ENCODE measurements at regions not wholly inside any gene's neighbourhood (a gene's known extent, or its start where the extent isn't known, plus 50 kb on each side); places are given as distances from the start of the nearest gene placed in this dataset.

DNA sequence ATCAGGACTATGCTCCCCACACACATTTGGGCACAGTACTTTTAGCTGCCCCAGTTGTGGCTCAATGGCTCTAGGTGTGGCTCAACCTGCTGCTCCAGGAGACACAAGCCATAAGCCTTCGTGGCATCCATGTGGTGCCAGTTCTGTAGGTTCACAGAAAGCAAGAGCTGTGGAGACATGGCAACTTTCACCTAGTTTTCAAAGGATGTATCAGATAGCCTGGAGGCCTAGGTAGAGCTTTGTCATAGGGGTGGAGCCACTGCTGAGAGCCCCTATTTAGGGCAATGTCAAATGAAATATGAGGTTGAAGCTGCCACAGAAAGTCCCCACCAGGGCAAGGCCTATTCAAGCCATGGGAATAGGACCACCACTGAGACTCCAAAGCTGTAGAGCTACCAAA is 210.5 kb downstream of the LMO4 start:
- TF ChIP-seq CTCF (IDR thresholded peaks at IDR 0.05; ENCODE audit: borderline replicate concordance, control extremely low read depth, extremely low read depth, insufficient read depth, missing control alignments) = no peak
- in situ Hi-C loops (cut with MboI; ENCODE audit: low sequenced_read_pairs, unreplicated experiment) = no loop called here
- DNase-seq (ENCODE audit: low spot score) = no peak

DNA sequence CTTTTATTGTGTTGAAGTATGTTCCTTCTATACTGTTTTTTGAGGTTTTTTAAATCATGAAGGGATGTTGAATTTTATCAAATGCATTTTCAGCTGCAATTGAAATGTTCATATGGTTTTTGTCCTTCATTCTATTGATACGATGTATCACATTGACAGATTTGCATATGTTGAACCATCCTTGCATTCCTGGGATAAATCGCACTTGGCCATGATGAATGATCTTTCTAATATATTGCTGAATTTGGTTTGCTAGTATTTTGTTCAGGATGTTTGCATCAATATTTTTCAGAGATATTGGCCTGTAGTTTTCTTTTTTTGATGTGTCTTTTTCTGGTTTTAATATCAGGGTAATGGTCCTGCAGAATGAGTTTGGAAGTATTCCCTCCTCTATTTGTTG is 214.0 kb downstream of the LMO4 start:
- in situ Hi-C loops (cut with MboI; ENCODE audit: low sequenced_read_pairs, unreplicated experiment) = no loop called here
- no peak for DNase-seq (ENCODE audit: low spot score)
- no peak for TF ChIP-seq CTCF (IDR thresholded peaks at IDR 0.05; ENCODE audit: borderline replicate concordance, control extremely low read depth, extremely low read depth, insufficient read depth, missing control alignments)

DNA sequence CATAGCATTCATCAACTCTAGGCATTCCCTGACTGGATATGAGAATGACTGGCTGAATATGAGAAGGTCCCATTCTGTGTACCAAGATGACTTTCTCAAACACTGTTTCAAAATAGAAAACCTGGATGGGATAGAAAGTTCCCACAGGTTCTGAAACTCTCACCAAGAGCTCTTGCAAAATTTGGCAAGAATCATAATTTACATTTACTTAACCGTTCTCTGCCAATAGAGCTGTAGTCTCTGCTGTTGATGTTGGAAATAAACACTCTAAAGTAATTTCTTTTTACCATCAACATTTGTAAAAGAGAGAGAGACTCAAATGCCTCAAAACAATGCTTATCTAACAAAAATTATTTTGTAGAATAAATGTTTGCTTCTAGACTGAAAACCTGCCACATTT is 221.1 kb downstream of the LMO4 start:
- TF ChIP-seq CTCF (IDR thresholded peaks at IDR 0.05; ENCODE audit: borderline replicate concordance, control extremely low read depth, extremely low read depth, insufficient read depth, missing control alignments) = no peak

GRCh38 chr1:87553511-87553910 is 224.8 kb downstream of the LMO4 start:
- in situ Hi-C loops (cut with MboI; ENCODE audit: low sequenced_read_pairs, unreplicated experiment) = no loop called here
- no peak for TF ChIP-seq CTCF (IDR thresholded peaks at IDR 0.05; ENCODE audit: borderline replicate concordance, control extremely low read depth, extremely low read depth, insufficient read depth, missing control alignments)
- DNase-seq (ENCODE audit: low spot score) = no peak

More for the DNA sequence above, 221.1 kb downstream of the LMO4 start:
- DNase-seq (ENCODE audit: low spot score) = no peak
- in situ Hi-C loops (cut with MboI; ENCODE audit: low sequenced_read_pairs, unreplicated experiment) = no loop called here

DNA sequence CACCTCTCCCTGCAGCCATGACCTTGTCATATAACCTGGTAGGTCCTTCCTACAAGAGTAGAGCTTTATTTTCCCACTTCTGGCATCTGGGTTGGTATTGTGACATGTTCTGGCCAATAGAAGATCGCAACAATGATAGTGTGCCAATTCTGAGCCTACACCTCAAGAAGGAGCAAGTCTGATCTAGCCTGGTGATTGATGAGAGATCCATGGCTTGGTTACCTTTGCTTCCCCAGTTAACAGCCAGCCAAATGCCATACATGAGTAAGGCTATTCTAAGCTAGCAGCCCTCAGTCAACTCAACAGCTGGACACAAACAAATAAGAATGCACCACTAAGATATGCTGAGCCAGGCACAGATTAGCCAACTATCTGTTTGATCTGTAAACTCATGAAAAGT is 226.7 kb downstream of the LMO4 start:
- no peak for DNase-seq (ENCODE audit: low spot score)
- in situ Hi-C loops (cut with MboI; ENCODE audit: low sequenced_read_pairs, unreplicated experiment) = no loop called here
- TF ChIP-seq CTCF (IDR thresholded peaks at IDR 0.05; ENCODE audit: borderline replicate concordance, control extremely low read depth, extremely low read depth, insufficient read depth, missing control alignments) = no peak

DNA sequence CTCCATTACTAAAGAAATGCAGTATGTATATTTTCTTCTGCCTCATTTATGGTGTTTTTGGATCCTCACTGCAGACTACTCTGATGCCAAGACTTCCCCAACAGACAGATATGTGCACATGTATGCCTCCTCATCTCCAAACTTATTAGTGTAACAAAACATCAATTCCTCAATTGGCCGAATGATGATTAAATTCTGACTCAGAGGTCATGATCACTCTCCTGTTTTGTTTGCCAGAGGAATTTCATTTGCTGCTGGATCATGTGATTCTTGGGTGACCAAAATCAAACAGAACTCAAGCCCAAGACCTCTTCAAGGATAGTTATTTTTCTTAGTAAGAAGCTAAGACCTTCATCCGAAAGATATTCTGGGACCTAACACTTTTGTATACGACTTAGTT is 227.6 kb downstream of the LMO4 start:
- in situ Hi-C loops (cut with MboI; ENCODE audit: low sequenced_read_pairs, unreplicated experiment) = no loop called here
- no peak for TF ChIP-seq CTCF (IDR thresholded peaks at IDR 0.05; ENCODE audit: borderline replicate concordance, control extremely low read depth, extremely low read depth, insufficient read depth, missing control alignments)
- no peak for DNase-seq (ENCODE audit: low spot score)

DNA sequence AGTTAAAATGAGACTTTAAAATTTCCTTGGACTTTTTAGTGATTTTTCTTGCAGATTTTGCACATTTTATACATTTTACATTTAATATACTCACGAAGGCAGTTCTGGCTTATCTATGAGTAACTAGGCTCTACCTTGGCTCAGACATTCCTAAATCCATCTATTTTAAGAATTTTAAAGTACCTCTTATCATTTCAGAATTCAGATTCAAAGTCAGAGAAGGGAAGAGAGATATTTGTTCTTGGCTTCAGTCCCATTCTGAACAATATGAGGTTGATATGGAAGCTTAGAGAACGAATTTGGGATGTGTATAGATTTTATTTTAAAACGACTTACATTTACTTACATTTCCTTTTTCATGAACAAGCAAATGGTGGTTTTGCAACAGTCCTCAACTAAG is 230.2 kb downstream of the LMO4 start:
- no peak for TF ChIP-seq CTCF (IDR thresholded peaks at IDR 0.05; ENCODE audit: borderline replicate concordance, control extremely low read depth, extremely low read depth, insufficient read depth, missing control alignments)
- in situ Hi-C loops (cut with MboI; ENCODE audit: low sequenced_read_pairs, unreplicated experiment) = no loop called here
- DNase-seq (ENCODE audit: low spot score) = no peak
